ENCODE measurements at regions not wholly inside any gene's neighbourhood (a gene's known extent, or its start where the extent isn't known, plus 50 kb on each side); places are given as distances from the start of the nearest gene placed in this dataset.

DNA sequence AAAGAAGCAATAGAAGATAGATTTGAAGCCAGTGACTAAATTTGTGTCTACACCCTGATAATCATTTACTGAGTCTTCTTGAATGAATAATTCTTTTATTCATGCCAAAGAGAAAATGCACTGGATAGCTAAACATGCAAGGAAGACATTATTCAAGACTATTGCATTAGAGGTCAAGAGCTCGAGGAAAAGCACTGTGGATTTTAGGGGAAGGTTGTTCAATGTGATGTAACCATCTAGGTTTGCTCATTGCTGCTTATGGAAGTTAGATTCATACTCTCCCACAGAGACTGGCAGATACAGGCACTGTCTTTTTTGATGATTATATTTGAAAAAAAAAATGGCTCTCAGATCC is 682.1 kb downstream of the KCNA4 start:
- DNase-seq (ENCODE audit: low read depth, low spot score) (no peak), FAIRE-seq (no peak)
- H3K4me2 ChIP-seq (ENCODE audit: insufficient read depth, low read length): no peak overlapping the region
- H2AFZ ChIP-seq (ENCODE audit: low read depth, low read length): no peak overlapping the region
- H4K20me1 ChIP-seq (replicated peaks; ENCODE audit: control insufficient read depth, extremely low read depth, insufficient read depth, low read length): no peaks in the 10 kb centered on the region
- H3K9ac ChIP-seq (replicated peaks; ENCODE audit: extremely low read depth, insufficient read depth, low read length): no peak overlapping the region
- ChIA-PET CTCF (interaction anchor here (0.6 to 6.5 kb wide), 17 partner anchors 9 to 1837 kb away, joined by 3 to 70 read pairs (median 5); partner anchors contain the start of gene BDNF), POLR2A (no interaction called here)
- H3K4me3 ChIP-seq (replicated peaks in 1 of 3; ENCODE audit: insufficient read depth in 1 of 3, low read depth in 1 of 3, low read length in 3 of 3): no peak overlapping the region
- no peaks in the 10 kb centered on the region for H3K79me2 ChIP-seq (ENCODE audit: control insufficient read depth, insufficient read depth, low read length)
- BruUV-seq (replicated peaks): no TSS peak
- no peak overlapping the region for H3K27ac ChIP-seq (ENCODE audit: insufficient read depth, low read depth, low read length)
- no peaks in the 10 kb centered on the region for H3K27me3 ChIP-seq (ENCODE audit: control insufficient read depth in 2 of 2, insufficient read depth in 2 of 2, low read length in 2 of 2)
- no peak for TF ChIP-seq MYC (IDR thresholded peaks at IDR 0.05; ENCODE audit: low read depth, low read length)
- no peak for TF ChIP-seq POLR2AphosphoS5 (IDR thresholded peaks at IDR 0.05; ENCODE audit: insufficient read depth, low read depth, low read length)
- H3K36me3 ChIP-seq (ENCODE audit: control insufficient read depth in 2 of 2, extremely low read depth in 1 of 2, insufficient read depth in 2 of 2, low read length in 2 of 2): no peaks in the 10 kb centered on the region
- dilution Hi-C loops (cut with MboI; ENCODE audit: extremely low pct_ligation_motif_present, low sequenced_read_pairs) (no loop called here), intact Hi-C loops (cut with micrococcal nuclease) (loop anchor here (1.0 to 10.0 kb wide), 5 partner anchors 637 to 1835 kb away; no protein-coding TSS in a partner anchor)
- H3K4me1 ChIP-seq (ENCODE audit: control insufficient read depth, extremely low read depth, insufficient read depth, low read length): no peaks in the 10 kb centered on the region
- H3K9me3 ChIP-seq (replicated peaks; ENCODE audit: control insufficient read depth, insufficient read depth, low read length): no peaks in the 10 kb centered on the region
- H3K9me1 ChIP-seq (replicated peaks; ENCODE audit: control insufficient read depth, extremely low read depth, insufficient read depth, low read length): no peaks in the 10 kb centered on the region

DNA sequence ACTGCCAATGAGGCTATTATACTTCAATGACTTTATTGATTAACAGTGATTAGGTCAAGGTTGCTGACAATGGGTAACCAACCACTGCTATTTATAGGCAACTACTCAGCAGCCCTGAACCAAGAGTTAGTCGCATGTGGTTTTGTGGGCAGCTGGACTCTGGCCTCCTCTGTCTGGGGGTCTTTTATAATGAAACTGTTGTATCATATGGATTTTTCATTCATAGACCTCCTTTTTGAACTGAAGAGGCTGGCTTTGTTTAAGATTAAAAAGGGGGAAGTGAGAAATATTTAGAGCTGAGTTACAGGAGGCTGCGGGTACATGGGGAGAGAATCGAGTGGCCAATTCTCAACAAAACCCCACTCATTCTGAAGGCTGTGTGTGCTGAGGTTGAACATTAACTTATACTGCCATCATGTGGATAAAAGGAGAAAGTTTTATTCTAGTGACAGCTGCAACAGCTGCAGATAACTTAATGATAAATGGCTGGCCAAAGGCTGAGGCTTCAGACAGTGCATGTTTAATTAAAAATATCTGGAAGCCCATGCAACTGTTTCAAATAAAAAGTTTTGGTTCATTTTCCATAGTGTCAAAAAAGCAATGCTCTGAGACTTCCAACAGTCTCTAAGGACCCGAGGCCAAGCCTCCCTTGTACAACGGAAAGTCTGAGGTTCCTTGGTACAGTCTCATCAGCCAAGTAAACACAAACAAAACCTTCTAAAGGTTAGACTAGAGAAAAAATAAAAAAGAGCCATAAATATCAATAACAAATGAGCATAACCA is 682.6 kb downstream of the KCNA4 start:
- Histone ChIP-seq H3K9me1 (replicated peaks; ENCODE audit: control insufficient read depth, extremely low read depth, insufficient read depth, low read length) (no peaks in the 10 kb centered on the region), H3K4me1 (ENCODE audit: control insufficient read depth, extremely low read depth, insufficient read depth, low read length) (no peaks in the 10 kb centered on the region), H3K27ac (ENCODE audit: insufficient read depth, low read depth, low read length) (peak overlapping the region; percentile 5), H3K9ac (replicated peaks; ENCODE audit: extremely low read depth, insufficient read depth, low read length) (no peak overlapping the region), H4K20me1 (replicated peaks; ENCODE audit: control insufficient read depth, extremely low read depth, insufficient read depth, low read length) (no peaks in the 10 kb centered on the region), H3K79me2 (ENCODE audit: control insufficient read depth, insufficient read depth, low read length) (no peaks in the 10 kb centered on the region), H3K27me3 (ENCODE audit: control insufficient read depth in 2 of 2, insufficient read depth in 2 of 2, low read length in 2 of 2) (no peaks in the 10 kb centered on the region), H3K36me3 (ENCODE audit: control insufficient read depth in 2 of 2, extremely low read depth in 1 of 2, insufficient read depth in 2 of 2, low read length in 2 of 2) (no peaks in the 10 kb centered on the region), H3K4me3 (replicated peaks in 1 of 3; ENCODE audit: insufficient read depth in 1 of 3, low read depth in 1 of 3, low read length in 3 of 3) (no peak overlapping the region), H2AFZ (ENCODE audit: low read depth, low read length) (no peak overlapping the region), H3K4me2 (ENCODE audit: insufficient read depth, low read length) (no peak overlapping the region), H3K9me3 (replicated peaks; ENCODE audit: control insufficient read depth, insufficient read depth, low read length) (no peaks in the 10 kb centered on the region)
- BruUV-seq (replicated peaks): no TSS peak
- POLR2A ChIA-PET: no interaction called here
- dilution Hi-C loops (cut with MboI; ENCODE audit: extremely low pct_ligation_motif_present, low sequenced_read_pairs): no loop called here
- TF ChIP-seq CTCF (IDR thresholded peaks at IDR 0.05; ENCODE audit: extremely low read depth in 1 of 2, insufficient read depth in 1 of 2, low read depth in 1 of 2, low read length in 2 of 2) (peak; percentile 24 to 34), JUN (IDR thresholded peaks at IDR 0.05; ENCODE audit: borderline replicate concordance, insufficient read depth, insufficient read length, low read depth) (no peak)
- peak; percentile 61 for DNase-seq (ENCODE audit: low read depth, low spot score)
- intact Hi-C loops (cut with micrococcal nuclease): loop anchor here (1.0 to 10.0 kb wide), 5 partner anchors 637 to 1835 kb away; no protein-coding TSS in a partner anchor
- FAIRE-seq: peak; percentile 62
- CTCF ChIA-PET: interaction anchor here (0.6 to 6.5 kb wide), 17 partner anchors 9 to 1837 kb away, joined by 3 to 70 read pairs (median 5); partner anchors contain the start of gene BDNF
